ENCODE measurements at regions not wholly inside any gene's neighbourhood (a gene's known extent, or its start where the extent isn't known, plus 50 kb on each side); places are given as distances from the start of the nearest gene placed in this dataset.

GRCh38 chr5:87541676-87542075 lies 128.9 kb upstream of the CCNH start (continued):
- TF ChIP-seq ZNF518B (CRISPR knock-in tag; IDR thresholded peaks at IDR 0.05), result no peak
- TF ChIP-seq CLOCK (CRISPR knock-in tag; IDR thresholded peaks at IDR 0.05; ENCODE audit: borderline replicate concordance), result no peak
- TF ChIP-seq CCAR2 (IDR thresholded peaks at IDR 0.05; ENCODE audit: low read depth, low read length), result no peak
- TF ChIP-seq, protein P1, sequence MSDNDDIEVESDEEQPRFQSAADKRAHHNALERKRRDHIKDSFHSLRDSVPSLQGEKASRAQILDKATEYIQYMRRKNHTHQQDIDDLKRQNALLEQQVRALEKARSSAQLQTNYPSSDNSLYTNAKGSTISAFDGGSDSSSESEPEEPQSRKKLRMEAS (CRISPR knock-in tag; IDR thresholded peaks at IDR 0.05), result no peak
- no peak for TF ChIP-seq SNAPC5 (CRISPR knock-in tag; IDR thresholded peaks at IDR 0.05)
- no peak for TF ChIP-seq ZNF224 (CRISPR knock-in tag; IDR thresholded peaks at IDR 0.05)
- no peak for TF ChIP-seq MBD2 (IDR thresholded peaks at IDR 0.05; ENCODE audit: borderline replicate concordance, low read depth)
- TF ChIP-seq SREBF1 (IDR thresholded peaks at IDR 0.05; ENCODE audit: borderline replicate concordance, low read depth, low read length), result no peak
- TF ChIP-seq ZNF239 (CRISPR knock-in tag; IDR thresholded peaks at IDR 0.05), result no peak

Data from K562 (cell line).